NCI-H82 treated with DMSO at 0.1 percent for 48 hours (cell line): ENCODE measurements at regions not wholly inside any gene's neighbourhood (a gene's known extent, or its start where the extent isn't known, plus 50 kb on each side); places are given as distances from the start of the nearest gene placed in this dataset.
"Not testable (repeated sequence)": the region's sequence is repeated elsewhere in the genome, so short reads cannot be mapped to it uniquely, and the experiment has no call there.

Experiments
- DNase-seq: peaks from one replicate; lab custom pipeline; 2025; ENCODE audit not compliant: unreplicated experiment; lab: John Stamatoyannopoulos, UW

- no peak for DNase-seq
These were observed 111.3 kb upstream of the SIX2 start for GRCh38 chr2:45120546-45120945.

GRCh38 chr2:45119855-45120254 lies 110.6 kb upstream of the SIX2 start:
- DNase-seq: no peak

- no peak for DNase-seq
These were observed 109.8 kb upstream of the SIX2 start for GRCh38 chr2:45119038-45119437.

- DNase-seq: no peak
These were observed 108.1 kb upstream of the SIX2 start for GRCh38 chr2:45117383-45117782.

- DNase-seq: no peak
These were observed 105.9 kb upstream of the SIX2 start for GRCh38 chr2:45115181-45115580.

GRCh38 chr2:45114221-45114955 lies 105.1 kb upstream of the SIX2 start:
- no peak for DNase-seq

GRCh38 chr2:45112750-45113149 lies 103.5 kb upstream of the SIX2 start:
- no peak for DNase-seq

GRCh38 chr2:45105050-45105582 lies 95.9 kb upstream of the SIX2 start:
- no peak for DNase-seq

GRCh38 chr2:45104429-45104828 lies 95.2 kb upstream of the SIX2 start:
- no peak for DNase-seq

GRCh38 chr2:45103351-45104345 lies 94.4 kb upstream of the SIX2 start:
- no peak for DNase-seq

GRCh38 chr2:45102579-45103117 lies 93.4 kb upstream of the SIX2 start:
- no peak for DNase-seq

- no peak for DNase-seq
These were observed 92.9 kb upstream of the SIX2 start for GRCh38 chr2:45102141-45102540.

GRCh38 chr2:45096996-45097395 lies 87.7 kb upstream of the SIX2 start:
- DNase-seq: no peak

- not testable (repeated sequence) for DNase-seq
These were observed 86.8 kb upstream of the SIX2 start for GRCh38 chr2:45096038-45096437.

GRCh38 chr2:45093663-45094062 lies 84.4 kb upstream of the SIX2 start:
- no peak for DNase-seq

GRCh38 chr2:45093181-45093580 lies 83.9 kb upstream of the SIX2 start:
- DNase-seq: no peak

GRCh38 chr2:45089554-45090261 lies 80.5 kb upstream of the SIX2 start:
- no peak for DNase-seq

- DNase-seq: no peak
These were observed 76.2 kb upstream of the SIX2 start for GRCh38 chr2:45085487-45085886.

GRCh38 chr2:45084361-45085020 lies 75.2 kb upstream of the SIX2 start:
- DNase-seq: no peak

GRCh38 chr2:45083175-45083574 lies 73.9 kb upstream of the SIX2 start:
- DNase-seq: no peak
